Suppressor macrophage (primary cell): ENCODE measurements at regions not wholly inside any gene's neighbourhood (a gene's known extent, or its start where the extent isn't known, plus 50 kb on each side); places are given as distances from the start of the nearest gene placed in this dataset.

Experiments used
- DNase-seq, 4 experiments: peaks; one replicate each; pipeline ENCODE4 v3.0.0-alpha.2; 2020 to 2022

DNA sequence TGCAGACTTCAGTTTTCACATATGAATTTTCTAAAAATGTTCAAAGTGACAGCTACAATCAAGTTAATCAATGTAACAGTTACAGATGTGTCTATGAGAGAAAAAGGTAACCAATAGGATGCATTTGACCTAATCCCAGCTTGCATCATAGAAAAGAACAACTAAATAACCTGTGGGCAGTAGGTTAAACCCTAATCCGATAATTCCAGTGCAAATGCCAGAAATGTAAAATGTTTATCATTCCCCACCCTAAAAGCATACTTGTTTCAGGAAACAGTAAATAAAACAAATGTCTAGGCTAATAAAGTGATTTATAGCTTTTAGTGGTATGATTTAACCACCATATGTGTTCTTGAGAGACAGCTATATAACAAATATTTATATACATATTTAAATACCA, 592.6 kb downstream of the PRELID2 start:
- DNase-seq: no peak

DNA sequence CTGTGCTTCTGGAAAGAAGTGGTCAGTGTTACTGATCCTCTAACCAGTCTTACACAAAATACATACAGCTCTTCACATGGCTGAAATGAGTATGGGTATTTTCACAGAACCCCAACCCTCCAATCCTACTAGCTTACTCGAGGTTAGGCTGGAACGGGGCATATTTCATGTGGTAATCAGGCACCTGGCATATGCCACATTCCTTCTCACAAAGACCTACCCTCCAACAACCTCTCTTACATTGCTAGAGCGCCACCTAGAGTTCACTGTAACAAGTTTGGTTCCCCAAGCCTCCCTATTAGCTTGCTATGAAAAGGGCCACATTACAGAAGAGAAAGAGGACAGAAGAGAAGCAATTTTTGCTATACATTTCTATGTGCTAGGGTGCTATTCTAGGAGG, 597.3 kb downstream of the PRELID2 start:
- peak; percentile 6 to 35 (median 18) for DNase-seq

DNA sequence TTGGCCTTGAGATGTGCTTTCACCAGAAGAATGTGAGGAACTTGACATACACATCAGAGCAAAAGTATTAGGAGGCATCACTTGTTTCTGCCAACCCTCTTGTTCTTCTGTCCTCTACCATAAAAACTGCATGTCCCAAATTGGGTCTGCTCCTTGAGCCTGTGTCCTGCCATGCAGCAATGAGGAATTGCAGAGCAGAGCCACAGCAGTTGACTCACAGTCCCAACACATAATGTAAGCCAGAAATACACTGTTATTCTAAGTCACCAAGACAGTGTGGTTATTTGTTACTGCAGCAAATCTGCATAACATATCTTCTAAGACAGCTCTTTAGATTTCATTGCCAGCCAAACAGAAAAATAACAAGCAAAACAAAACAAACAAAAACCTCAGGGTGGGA, 598.2 kb downstream of the PRELID2 start:
- no peak for DNase-seq

DNA sequence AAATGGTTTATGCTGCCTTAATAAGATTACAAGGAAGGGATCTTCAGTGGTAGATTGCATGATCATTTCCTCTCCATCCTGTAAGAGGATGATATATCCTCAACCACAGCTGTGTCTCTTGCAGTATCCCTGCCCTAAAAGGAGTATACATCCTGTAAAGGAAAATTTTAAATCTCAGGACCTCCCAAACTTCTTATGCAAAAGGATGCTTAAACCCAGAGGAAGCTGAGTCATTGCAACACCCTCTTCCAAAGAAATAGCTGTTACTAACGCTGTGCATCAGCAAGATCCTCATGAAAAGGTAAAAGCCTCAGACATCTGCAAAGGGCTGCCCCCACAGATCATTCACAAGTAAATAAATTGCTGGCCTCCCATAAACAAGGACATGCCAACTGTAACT, 599.0 kb downstream of the PRELID2 start:
- DNase-seq: no peak

DNA sequence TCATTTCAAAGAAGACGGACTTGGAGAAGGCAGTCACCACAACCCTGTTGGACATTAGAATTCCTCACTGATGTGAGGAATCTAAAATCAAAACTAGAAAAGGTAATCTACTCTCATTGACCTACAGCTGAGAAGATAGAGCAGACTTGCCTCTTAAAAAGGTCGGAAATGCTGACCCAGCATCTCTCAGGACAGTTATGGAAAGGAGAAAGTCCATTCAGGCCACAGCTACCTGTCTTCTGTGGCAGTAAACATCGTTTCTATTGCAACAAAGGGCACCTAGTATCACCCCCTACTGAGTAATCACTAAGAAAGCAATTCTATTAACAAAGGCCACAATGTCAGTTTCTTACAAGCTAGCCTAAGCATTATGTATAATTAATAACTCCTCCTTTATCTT, 601.7 kb downstream of the PRELID2 start:
- DNase-seq: no peak

DNA sequence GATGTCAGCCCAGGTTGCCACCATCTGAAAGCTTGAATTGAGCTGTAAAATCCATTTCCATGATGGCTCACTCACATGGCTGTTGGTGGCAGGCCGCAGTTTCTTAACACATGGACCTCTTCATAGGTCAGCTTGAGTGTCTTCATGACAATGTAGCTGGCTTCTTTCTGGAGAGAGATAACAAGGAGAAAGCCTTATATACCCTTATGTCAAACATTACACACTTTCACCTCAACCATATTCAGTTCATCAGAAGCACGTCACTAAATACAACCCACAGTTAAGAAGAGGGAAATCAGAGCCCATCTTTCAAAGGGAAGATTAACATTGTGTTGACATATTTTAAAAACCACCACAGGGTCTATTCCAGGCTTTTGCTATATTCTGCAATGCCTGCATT, 604.4 kb downstream of the PRELID2 start:
- DNase-seq: no peak

DNA sequence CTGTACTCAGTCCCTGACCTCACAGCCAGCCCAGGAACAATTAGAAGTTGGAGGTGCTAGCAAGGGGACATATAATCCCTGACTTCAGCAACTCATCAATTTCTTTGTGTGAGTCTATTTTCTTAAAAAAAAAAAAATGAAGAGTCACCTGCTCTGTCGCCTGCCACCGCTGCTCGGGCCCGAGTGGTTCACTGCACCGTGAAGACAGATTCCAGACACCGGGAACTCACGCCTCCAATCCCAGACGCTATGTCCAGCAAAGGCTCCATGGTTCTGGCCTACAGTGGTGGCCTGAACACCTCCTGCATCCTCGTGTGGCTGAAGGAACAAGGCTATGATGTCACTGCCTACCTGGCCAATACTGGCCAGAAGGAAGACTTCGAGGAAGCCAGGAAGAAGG, 606.6 kb downstream of the PRELID2 start:
- no peak for DNase-seq

DNA sequence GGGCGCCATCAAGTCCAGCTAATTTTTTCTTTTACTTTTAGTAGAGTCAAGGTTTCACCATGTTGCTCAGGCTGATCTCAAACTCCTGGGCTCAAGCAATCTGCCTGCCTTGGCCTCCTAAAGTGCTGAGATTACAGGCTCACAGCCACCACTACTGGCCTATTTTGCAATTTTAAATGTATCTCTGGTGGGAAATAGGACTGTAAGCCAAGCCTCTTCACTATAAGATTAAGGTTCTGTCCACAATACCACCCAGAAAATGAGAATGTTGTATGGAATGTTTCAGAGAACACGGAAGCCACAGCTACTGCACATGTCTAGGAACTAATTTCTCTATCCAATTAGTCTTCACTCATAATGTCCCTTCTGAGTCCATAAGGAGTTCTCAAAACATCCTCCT, 607.3 kb downstream of the PRELID2 start:
- no peak for DNase-seq

DNA sequence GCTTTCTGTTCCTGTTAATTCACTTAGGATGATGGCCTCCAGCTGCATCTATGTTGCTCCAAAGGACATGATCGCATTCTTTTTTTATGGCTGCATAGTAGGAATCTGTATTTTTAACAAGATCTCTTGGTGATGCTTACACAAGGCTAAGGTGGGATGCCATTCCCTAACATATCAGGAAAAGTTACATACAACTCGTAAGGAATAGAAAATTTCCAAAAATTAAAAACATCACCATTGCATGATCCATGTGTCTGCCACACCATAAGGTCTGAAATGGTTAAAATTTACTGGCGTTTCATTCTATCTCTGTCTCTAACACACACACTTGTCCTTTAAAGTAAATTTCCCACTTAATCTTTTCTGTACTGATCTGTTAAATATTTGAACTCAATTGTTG, 608.4 kb downstream of the PRELID2 start:
- no peak for DNase-seq

DNA sequence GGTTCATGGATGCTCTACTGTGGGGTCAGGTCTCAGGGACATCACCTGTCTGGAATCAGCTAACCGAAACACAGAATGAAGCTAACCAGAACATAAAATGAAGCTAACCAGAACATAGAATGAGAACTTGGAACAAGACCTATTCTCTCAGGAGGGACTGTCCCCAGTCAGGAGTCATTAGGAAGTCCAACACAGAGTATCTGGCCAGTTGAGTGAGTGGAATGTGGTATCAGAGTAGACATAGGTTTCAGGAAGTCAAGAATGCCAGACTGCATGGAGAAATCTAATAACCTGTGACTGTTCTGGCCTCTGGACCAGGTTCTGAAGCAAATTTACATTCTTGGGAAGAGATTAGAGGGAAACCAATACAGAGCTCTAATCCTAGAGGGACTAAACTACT, 609.6 kb downstream of the PRELID2 start:
- DNase-seq: no peak

DNA sequence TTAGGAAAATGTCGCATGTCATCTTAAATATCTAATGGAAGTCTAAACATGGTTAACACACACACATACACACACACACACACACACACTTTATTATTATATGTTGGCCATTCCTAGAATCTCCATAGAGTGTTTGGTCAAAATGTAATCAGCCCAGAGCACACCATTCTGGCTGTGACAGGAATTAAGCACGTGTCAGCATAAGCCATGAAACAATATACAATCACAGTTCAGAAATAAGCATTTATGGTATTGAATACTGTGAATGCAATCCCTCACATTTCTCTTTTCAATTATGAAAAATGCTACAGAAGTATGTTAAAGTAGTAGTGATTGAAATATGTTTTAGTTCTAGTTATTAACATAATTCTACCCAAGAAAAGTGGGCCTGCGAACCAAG, 611.6 kb downstream of the PRELID2 start:
- DNase-seq: no peak

DNA sequence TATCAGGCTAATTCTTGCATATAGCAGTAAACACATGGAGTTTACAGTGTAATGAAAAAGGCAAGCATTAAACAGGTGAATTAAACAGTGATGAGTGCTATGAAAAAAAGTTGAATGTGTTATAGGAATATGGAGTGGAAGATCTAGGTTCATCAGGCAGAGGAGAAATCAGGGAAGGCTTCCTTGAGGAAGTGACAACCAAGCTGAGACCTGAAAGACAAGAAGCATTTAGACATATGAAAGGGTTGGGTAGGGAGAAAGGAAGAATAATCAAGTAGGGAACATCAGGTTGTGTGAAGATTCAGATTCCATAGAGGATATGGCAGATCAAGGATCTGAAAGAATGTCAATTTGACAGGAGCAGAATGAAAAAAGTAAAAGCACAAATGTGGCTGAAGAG, 612.5 kb downstream of the PRELID2 start:
- DNase-seq: no peak

DNA sequence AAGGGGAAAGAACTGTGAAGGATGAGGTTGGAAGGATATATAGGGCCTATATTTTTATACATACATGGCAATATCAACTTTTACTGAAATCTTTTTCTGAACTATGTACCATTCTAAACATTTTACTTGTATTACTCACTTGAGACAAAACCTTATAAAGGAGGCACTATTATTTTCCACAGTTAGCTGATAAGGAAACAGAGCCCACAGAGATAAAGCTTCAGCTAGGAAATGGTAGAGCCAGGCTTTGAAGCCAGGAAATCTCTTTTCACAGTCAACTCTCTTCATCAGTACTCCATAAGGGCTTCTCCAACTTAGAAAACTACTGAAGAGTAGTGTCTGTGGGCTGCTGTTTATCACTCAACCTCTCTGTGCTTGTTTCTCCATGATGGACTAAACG, 613.7 kb downstream of the PRELID2 start:
- no peak for DNase-seq

DNA sequence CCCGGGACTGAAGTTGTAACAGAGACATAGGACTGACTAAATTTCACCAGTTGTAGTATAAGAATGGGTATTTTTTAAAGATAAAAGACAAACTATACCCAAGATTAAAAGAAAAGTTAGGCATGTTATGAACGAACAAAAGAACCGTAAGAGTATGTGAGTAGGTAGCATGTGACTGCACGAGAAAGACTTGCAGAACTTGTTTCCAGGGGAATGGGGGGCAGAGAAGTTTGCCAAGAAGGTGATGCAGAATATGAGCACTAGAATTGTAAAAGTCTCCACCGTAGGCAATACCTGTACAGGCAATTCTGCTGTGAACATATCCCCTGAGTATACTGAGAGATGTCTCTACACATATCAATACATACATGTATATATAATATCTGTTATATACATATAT, 614.7 kb downstream of the PRELID2 start:
- no peak for DNase-seq

DNA sequence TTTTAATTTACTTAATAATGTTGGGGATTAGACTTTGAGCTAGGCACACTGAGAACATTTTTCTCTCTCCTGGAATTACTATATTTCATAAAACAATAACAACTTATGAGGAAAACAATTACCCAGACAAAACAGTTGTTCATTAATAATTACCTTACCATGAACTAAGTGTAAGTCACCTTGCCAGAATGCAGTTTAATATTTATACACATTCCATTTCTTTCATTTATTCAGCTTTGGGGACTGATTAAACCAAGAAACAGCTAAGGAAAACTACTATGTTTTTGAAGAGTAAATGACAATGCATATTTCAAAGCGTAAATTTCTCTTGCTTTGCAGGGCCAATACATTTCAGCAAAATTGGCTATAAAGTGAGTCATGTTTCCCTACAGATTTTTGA, 616.2 kb downstream of the PRELID2 start:
- no peak for DNase-seq

DNA sequence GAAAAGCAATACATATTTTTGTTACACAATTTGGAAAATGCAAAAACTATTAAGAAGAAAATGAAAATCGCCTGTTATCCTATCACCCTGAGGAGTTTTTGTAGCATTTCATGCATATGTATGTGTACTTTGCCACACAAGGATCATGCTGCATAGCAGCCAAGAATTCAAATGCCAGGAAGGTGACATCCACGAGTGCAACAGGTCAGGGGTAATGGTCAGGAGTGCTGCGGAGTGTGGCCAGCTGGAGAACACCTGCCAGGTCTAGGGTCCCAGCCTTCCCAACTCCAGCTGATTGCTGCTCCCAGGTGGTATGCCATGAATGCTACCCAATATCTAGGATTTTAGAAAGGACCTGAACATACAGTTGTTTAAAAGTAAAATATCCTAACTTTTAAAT, 617.1 kb downstream of the PRELID2 start:
- no peak for DNase-seq

DNA sequence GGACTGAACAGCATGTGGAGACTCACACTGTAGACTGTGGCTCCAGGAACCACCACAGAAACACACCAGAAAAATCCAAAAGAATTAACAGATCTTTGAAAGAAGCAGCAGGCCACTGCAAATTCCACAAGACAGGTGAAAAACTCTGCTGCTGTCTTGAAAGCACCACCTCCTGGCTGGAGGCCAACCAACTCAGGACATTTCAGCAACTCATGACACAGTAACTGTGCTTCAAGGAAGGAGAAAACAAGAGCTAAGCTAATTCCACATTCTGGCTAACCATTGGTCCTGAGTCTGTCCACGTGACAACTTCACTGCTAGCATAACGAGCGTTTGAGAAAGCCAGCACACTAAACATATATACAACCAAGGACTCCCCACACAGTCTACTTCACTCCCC, 625.1 kb downstream of the PRELID2 start:
- no peak for DNase-seq

DNA sequence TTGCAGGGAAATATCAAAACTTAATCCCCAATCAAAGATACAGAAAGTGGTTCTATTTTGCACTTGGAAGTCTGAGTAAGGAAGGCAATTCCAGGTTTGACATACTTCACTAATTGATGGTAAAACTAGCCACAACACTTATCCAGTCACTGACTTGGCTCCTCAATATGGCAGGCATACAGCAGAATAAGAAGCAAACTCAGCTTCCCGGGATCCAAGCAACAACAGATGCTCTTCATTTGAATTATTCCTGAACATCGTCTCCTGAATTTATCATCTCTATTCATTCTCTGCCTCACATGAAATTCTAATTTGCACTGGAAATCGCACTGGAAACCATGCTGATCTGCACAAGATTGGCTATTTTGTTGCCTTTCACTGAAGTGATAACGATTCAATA, 629.6 kb downstream of the PRELID2 start:
- DNase-seq: no peak

DNA sequence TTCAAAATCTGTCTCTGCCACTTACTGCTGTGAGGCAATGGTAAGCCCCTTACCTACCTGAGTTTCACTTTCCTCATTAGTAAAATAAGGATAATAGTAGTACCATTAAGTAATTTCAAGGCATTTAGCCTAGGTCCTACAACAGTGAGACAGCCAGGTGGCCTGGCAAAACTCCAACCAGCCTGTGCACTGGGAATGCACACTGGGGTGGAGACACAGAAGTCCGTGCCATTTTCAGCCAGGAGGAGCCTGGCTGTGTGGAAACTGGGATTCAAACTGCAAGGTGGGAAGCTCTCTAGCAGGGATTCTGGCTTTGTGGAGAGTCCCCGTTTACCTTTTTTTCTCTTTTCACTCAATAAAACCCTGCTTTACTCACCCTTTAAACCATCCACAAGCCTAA, 630.4 kb downstream of the PRELID2 start:
- no peak for DNase-seq

DNA sequence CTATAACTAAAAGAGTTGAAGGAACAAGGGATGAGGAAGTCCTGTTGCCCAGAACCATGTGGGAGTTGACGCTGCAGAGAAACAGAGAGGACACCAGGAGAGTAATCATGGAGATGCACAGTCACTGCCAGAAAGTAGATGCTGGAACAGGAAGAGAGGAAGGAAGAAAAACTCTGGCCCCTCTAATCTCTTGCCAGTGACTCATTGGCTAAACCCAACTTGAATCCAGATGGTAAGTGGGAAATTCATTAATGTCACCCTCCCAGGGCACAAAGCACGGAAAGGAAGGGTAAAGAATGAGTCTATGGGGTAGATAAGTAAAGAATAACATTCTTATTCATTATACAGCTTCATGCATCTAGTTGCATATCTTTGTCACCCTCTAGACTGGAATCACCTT, 631.9 kb downstream of the PRELID2 start:
- DNase-seq: no peak

DNA sequence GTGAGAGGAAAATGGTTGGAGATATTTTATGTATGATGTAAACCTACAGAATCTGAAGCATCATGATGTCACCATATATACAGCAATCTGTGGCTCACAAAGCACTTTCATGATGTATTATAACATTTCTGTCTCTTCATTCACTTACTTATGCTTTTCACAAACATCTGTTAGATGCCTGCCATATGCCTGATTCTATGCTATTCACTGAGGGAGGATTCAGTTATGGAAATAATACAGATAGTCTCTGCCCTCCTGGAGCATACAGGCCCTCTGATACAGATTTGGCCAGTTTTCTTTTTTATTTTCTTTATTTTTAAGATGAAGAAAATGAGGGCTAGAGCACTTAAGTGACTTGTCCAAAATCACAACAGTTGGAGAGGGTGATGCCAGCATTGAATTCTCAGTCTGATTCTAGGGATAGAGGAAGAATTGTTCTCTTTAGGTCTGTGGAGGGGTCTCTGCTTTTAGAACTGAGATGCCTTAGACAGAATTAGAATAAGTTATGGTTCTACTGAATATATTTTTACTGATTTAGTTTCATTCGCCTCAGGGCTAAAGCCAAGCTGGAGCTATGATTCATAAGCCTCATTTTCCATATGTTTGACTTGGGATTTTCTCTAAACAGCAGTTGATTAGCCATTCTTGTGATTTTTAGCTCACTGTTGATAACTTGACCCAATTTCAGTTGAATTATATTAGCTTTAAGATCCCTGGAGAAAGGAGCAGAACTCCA, 636.4 kb downstream of the PRELID2 start:
- DNase-seq: no peak

DNA sequence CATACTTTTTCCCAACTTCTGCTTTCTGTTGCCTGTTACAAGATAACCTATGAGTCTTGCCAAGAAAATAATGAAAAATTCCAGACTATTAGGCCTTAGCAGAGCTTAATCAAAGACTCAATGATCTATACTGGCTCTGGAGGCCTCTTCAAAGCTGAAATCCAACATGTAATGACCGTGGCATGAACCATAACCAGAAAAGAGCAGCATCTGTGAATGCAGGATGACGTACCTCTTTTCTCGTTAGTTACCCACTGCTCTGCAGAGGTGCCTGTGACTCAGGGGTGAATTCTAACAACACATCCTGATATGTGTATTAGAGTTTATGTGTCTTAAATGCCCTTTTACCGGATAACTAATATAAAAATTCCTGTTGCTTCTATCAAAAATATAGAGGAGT, 645.4 kb downstream of the PRELID2 start:
- no peak for DNase-seq

DNA sequence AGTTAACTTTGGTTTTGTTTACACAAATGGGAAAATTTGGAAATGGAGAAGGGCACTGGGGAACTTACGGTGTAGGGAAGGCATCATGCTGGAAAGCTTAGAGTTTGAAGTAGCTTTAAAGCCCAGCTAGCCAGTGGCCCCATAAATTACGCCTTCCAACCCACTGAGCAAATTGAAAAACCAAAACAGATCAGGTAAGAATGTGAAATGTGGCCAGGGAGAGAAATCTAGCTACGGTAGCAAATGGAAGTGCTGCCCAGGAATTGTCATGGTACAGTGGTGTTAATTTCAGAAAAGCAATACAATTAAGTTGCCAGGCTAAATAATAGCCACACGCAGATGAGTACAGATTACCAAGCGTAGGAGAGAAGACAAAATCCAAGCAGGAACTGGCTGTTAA, 654.8 kb downstream of the PRELID2 start:
- no peak for DNase-seq

DNA sequence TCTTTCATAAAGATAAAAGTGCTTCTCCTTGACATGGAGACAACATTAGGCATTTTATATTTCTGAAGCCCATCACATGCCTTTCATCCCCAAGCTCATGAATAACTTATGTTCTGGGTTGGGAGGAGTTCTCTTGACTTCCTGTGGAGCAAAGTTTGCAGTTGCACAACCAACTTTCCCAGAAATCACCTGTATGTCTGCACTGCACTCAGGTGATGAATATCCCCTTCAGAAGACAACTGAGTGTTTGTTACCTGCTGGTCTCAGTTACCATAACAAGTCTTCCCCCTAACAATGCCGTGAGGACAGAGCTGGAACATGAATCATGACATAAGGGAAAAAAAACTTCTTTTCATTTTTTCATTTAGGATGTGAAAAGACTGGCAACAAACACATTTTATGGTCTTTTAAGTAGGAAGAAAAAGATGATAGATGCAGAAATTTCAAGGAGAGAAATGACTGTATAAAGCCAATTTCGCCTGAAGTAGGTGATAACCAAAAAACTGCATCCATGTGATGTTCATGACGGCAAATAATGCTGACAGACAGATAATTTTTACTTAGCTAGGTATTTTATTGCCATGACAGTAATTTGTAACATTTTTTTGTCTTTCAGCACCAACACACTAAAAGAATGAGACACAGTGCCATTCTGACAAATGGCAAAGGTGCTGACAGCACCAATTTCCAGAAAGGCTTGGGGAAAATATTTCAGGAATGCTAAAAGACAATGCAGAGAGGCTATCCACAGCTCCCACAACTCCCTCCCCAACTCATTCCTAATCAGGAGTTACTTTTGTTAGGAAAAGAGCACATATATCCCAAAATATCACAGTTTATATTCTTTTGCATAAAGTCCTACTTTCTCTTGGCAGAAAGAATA, 656.3 kb downstream of the PRELID2 start:
- no peak for DNase-seq
